VCaP (cell line): ENCODE measurements at regions not wholly inside any gene's neighbourhood (a gene's known extent, or its start where the extent isn't known, plus 50 kb on each side); places are given as distances from the start of the nearest gene placed in this dataset.

Experiments
- H3K27ac ChIP-seq: fragments of 450-650 bp; 2 replicates; pipeline ENCODE4 v1.5.1; 2017
- CTCF ChIP-seq: fragments of 450-650 bp; conservative IDR thresholded peaks from 2 replicates; pipeline ENCODE4 v1.5.1; 2017; ENCODE audit warnings: mild to moderate bottlenecking, moderate library complexity

DNA sequence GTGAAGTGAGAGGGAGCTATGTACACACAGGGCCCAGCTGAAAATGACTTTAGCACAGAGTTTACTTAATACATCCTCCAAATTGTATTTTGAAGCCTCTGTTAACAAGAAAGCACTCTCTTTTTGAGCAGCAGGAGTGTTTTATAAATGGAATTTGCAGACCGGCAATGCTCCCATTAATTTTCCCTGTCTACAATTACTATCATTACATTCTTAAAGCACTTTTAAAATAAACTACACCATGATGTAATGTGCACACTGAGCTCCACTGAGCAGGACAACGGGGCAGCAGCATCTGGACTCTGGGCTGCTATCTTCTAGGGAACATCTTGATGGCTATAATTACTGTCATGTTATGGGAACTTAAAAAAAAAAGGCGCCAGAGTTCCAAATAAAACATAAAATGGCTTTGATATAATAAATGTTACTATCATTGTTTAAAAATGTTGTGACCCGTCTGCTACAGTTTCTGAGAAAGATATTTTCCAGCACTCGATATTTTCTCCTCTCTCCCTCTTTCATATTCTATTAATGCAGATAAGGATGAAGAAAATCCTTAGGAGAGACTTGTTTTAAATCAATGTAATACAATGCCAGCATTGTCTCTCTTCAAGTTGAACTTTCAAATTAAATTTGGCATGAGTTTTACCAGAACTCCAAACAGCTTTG is 150.9 kb downstream of the HLX start:
- TF ChIP-seq CTCF = no peak

GRCh38 chr1:221030990-221031389 is 151.7 kb downstream of the HLX start:
- TF ChIP-seq CTCF = no peak
- H3K27ac ChIP-seq = no peak overlapping the region

More for the DNA sequence above, 150.9 kb downstream of the HLX start:
- no peak overlapping the region for H3K27ac ChIP-seq

DNA sequence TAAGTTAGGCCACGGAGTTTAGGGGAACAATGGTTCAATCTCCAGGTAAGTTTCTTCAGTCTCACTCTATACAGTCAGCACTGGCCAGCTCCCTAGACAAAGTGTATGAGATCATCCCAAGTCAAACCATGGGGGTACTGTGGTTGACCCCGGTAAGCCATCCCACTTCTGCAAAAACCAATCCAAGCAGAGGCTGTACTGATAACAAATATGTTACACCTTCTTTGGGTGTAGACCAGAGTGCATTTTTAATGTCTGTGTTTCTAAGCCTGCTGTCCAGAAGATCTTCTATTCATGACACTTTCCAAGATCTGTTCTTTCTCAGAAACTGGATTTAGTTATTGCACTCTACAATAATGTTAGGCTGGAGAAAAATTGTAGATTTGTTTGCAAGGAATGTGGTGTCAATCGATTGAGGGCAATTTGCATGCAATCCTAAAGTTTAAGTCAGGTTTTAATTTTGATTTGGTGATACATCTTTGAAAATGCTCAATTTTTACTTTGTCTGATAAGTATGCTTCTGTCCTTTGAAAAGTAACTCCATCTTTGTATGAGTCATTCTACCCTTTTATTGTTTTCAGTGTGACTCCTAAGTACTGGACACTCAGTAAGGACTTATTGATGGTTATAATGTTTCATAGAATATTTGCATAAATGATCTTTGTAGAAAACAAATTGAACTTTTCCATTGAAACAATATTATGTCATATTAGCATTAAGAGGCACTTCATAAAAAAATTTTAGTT is 152.4 kb downstream of the HLX start:
- no peak for TF ChIP-seq CTCF
- no peak overlapping the region for H3K27ac ChIP-seq

- H3K27ac ChIP-seq = no peak overlapping the region; the same call in 1 of the 2 replicates
Observed at GRCh38 chr1:221032204-221032585, 153.0 kb downstream of the HLX start.

GRCh38 chr1:221032637-221033280 is 153.5 kb downstream of the HLX start:
- no peak for TF ChIP-seq CTCF
- H3K27ac ChIP-seq = no peak overlapping the region; the same call in 1 of the 2 replicates

More at GRCh38 chr1:221032204-221032585, 153.0 kb downstream of the HLX start:
- no peak for TF ChIP-seq CTCF

DNA sequence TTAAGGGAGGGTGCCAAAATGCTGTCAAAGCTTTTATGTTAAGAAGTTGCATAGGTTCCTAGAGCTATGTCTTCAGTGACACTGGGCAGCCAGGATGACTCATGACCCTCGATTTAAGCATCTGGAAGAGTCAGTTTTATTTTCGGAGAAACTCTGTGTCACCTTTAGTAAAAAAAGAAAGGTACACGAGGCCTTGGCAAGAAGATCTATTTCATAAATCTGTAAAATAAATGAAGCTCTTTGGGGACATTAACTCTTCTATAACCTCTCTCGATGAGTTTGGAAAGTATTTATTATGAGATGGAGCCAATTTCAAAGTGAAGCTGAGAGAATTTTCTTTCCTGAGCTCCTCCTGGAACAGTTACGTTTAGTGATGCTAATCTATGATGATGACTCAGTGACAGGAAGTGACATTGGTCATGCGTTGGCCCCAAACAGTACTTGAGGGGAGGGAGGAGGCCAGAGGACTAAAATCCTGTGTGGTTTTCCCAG is 156.5 kb downstream of the HLX start:
- no peak for TF ChIP-seq CTCF
- H3K27ac ChIP-seq = no peak overlapping the region

DNA sequence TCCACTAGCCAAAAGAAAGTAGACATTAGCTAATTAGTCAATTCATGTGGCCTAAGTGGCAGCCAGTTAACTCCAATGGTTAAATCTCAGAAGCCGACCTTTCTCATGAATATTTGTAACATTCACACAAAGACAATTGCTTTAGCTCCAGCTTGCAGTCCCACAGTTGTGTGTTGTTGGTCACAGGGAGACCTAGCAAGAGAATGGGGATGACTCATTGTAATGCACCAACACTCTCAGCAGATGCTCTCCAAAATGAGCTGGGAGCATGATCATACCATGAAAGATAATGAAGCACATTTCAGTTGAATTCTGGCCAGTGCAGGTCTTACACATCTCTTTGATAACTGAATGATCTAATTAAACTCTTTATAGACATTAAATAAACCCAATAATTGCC is 160.4 kb downstream of the HLX start:
- no peak overlapping the region for H3K27ac ChIP-seq
- TF ChIP-seq CTCF = no peak
